B cell (primary cell): ENCODE measurements at regions not wholly inside any gene's neighbourhood (a gene's known extent, or its start where the extent isn't known, plus 50 kb on each side); places are given as distances from the start of the nearest gene placed in this dataset.

Source experiments
- ATAC-seq: fragments of 200-7000 bp; cut with Tn5 transposase; one replicate; pipeline ENCODE4 v1.10.0; 2021; ENCODE audit warnings: low read depth, mild to moderate bottlenecking, moderate number of reproducible peaks, moderate library complexity
- CTCF ChIA-PET: fragments of 350-600 bp; sonication (Branson Sonifier 250); formaldehyde crosslinking; loops from one replicate; lab custom pipeline; 2021; ENCODE audit warnings: antibody characterized with exemption, inconsistent platforms; lab: Charles Lee
- POLR2A ChIA-PET: fragments of 350-600 bp; sonication (Branson Sonifier 250); formaldehyde crosslinking; loops from one replicate; lab custom pipeline; 2021; ENCODE audit warnings: antibody characterized with exemption; lab: Charles Lee
- DNase-seq: peaks from one replicate; pipeline ENCODE4 v3.0.0; 2013
- H2AFZ ChIP-seq: 2 replicates; pipeline ENCODE4 v1.6.1; 2012; ENCODE audit warnings: mild to moderate bottlenecking, low read depth, low read length; ENCODE audit not compliant: insufficient read depth, poor library complexity, severe bottlenecking
- H3K27ac ChIP-seq, 2 donors: 1 replicate in 1 of 2; 2 replicates in 1 of 2; pipeline ENCODE4 v1.5.1; 2012 to 2013; ENCODE audit warnings: low read length in 2 of 2, mild to moderate bottlenecking in 2 of 2, moderate library complexity in 1 of 2
- H3K27me3 ChIP-seq, 4 experiments: fragments of 200-600 bp in 1 of 4; sonication (generic) in 1 of 4; replicated peaks in 1 of 4; 1 replicate in 2 of 4; 2 replicates in 2 of 4; pipeline versions ENCODE4 v1.6.1 to v1.7.0; 2013 to 2016; ENCODE audit warnings: low read length in 3 of 4, mild to moderate bottlenecking in 2 of 4, mixed read lengths in 1 of 4, moderate library complexity in 1 of 4; ENCODE audit not compliant: insufficient read depth in 4 of 4, control insufficient read depth in 3 of 4; ENCODE audit errors: control extremely low read depth in 1 of 4
- H3K36me3 ChIP-seq, 2 experiments: replicated peaks in 1 of 2; 1 replicate in 1 of 2; 2 replicates in 1 of 2; pipeline versions ENCODE4 v1.6.1 to v1.7.1; 2013; ENCODE audit warnings: low read length in 1 of 2; ENCODE audit not compliant: insufficient read depth in 2 of 2, control insufficient read depth in 1 of 2; ENCODE audit errors: control extremely low read depth in 1 of 2, extremely low read depth in 1 of 2
- H3K4me1 ChIP-seq, 2 donors: fragments of 200-600 bp in 1 of 2; sonication (generic) in 1 of 2; 1 replicate in 1 of 2; 2 replicates in 1 of 2; pipeline versions ENCODE4 v1.5.1 to v1.6.1; 2013 to 2017; ENCODE audit warnings: low read length in 2 of 2; ENCODE audit not compliant: control insufficient read depth in 2 of 2, insufficient read depth in 2 of 2
- H3K4me2 ChIP-seq: replicated peaks from 2 replicates; pipeline ENCODE3; 2012; ENCODE audit warnings: mild to moderate bottlenecking, low read depth, low read length; ENCODE audit not compliant: poor library complexity, severe bottlenecking
- H3K4me3 ChIP-seq, 5 experiments: fragments of 200-600 bp in 1 of 5; sonication (generic) in 1 of 5; 1 replicate in 3 of 5; 2 replicates in 2 of 5; pipeline versions ENCODE4 v1.5.1 to v1.7.0; 2011 to 2016; ENCODE audit warnings: low read length in 4 of 5, mild to moderate bottlenecking in 4 of 5, low read depth in 2 of 5, control low read depth in 1 of 5, moderate library complexity in 1 of 5; ENCODE audit not compliant: insufficient read depth in 1 of 5; ENCODE audit errors: control extremely low read depth in 1 of 5, extremely low read depth in 1 of 5
- H3K79me2 ChIP-seq: fragments of 200-600 bp; sonication (generic); one replicate; pipeline ENCODE4 v1.6.0; 2016; ENCODE audit warnings: low read length; ENCODE audit not compliant: control insufficient read depth, insufficient read depth
- H3K9ac ChIP-seq: fragments of 200-600 bp; sonication (generic); 2 replicates; pipeline ENCODE4 v1.6.1; 2017; ENCODE audit warnings: mild to moderate bottlenecking, low read length, moderate library complexity
- H3K9me3 ChIP-seq, 3 donors: one replicate each; pipeline versions ENCODE4 v1.6.1 to v1.7.1; 2013; ENCODE audit warnings: low read length in 2 of 3; ENCODE audit not compliant: control insufficient read depth in 2 of 3, insufficient read depth in 1 of 3; ENCODE audit errors: control extremely low read depth in 1 of 3
- H4K20me1 ChIP-seq: 2 replicates; pipeline ENCODE4 v1.6.0; 2012; ENCODE audit warnings: mild to moderate bottlenecking, low read length; ENCODE audit not compliant: insufficient read depth, control insufficient read depth, poor library complexity, severe bottlenecking
- H3K27ac Mint-ChIP-seq: one replicate; pipeline ENCODE4 v1.8.0; 2021; ENCODE audit warnings: mixed read lengths
- H3K27me3 Mint-ChIP-seq: one replicate; pipeline ENCODE4 v1.8.0; 2021; ENCODE audit warnings: mixed read lengths
- H3K4me1 Mint-ChIP-seq: one replicate; pipeline ENCODE4 v1.8.0; 2021; ENCODE audit warnings: mixed read lengths
- H3K4me3 Mint-ChIP-seq: one replicate; pipeline ENCODE4 v1.8.0; 2021; ENCODE audit warnings: mixed read lengths
- H3K9me3 Mint-ChIP-seq: one replicate; pipeline ENCODE4 v1.8.0; 2022; ENCODE audit warnings: mixed read lengths; ENCODE audit not compliant: insufficient read depth
- EZH2 ChIP-seq: IDR thresholded peaks from 2 replicates; pipeline ENCODE4 v1.6.1; 2012; ENCODE audit warnings: borderline replicate concordance, low read depth, mild to moderate bottlenecking, moderate library complexity, low read length; ENCODE audit not compliant: insufficient read depth, poor library complexity, severe bottlenecking
- WGBS: methylation state at CpG from one replicate; pipeline ENCODE4 v1.1.5; 2013; ENCODE audit warnings: missing lambda C conversion rate; ENCODE audit not compliant: insufficient coverage; 5-methylcytosine and 5-hydroxymethylcytosine counted together
- intact Hi-C: fragments of 100-400 bp; cut with micrococcal nuclease; formaldehyde crosslinking; loops from one replicate; pipeline ENCODE4 v1.10.0; 2022
- TF ChIP-seq, protein P1 (sequence below): fragments of 200-600 bp; IDR thresholded peaks from one replicate; pipeline ENCODE4 v1.8.0; 2022; ENCODE audit warnings: antibody characterized with exemption, mild to moderate bottlenecking

DNA sequence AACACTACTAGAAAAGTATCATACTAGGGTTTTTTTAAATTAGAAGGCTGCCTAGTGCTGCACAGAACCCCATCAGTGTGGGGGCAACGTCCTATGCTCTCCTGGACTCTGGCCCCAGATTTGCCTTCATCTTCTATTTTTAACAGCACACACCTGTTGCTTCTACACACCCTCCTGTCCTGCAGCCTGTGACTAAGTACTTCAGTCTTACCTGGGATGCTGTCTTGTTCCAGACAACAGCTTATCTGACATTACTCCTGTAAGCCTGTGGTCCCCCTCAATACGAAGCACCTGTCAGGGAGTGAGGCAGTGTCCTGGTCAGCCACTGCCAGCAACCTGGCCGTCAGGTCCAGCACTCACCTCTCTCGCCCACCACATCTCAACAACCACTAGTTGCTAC, 247.6 kb upstream of the PSMD7 start:
- Histone ChIP-seq H3K9ac (no peak overlapping the region), H2AFZ (no peak overlapping the region), H3K4me3 (no peak overlapping the region), H3K4me1 (no peaks in the 10 kb centered on the region), H3K4me2 (no peak overlapping the region), H3K9me3 (no peaks in the 10 kb centered on the region), H4K20me1 (no peaks in the 10 kb centered on the region), H3K36me3 (no peaks in the 10 kb centered on the region), H3K27ac (no peak overlapping the region), H3K27me3 (no peaks in the 10 kb centered on the region), H3K79me2 (no peaks in the 10 kb centered on the region)
- DNase-seq = no peak
- Mint-ChIP-seq H3K4me1 (no peaks in the 10 kb centered on the region), H3K4me3 (no peak overlapping the region), H3K27ac (no peak overlapping the region), H3K27me3 (no peaks in the 10 kb centered on the region), H3K9me3 (no peaks in the 10 kb centered on the region)
- no peak for ATAC-seq
- 72% methylated on average over 3 of the region's 4 CpGs for WGBS
- POLR2A ChIA-PET = no interaction called here
- CTCF ChIA-PET = no interaction called here
- TF ChIP-seq, protein P1, sequence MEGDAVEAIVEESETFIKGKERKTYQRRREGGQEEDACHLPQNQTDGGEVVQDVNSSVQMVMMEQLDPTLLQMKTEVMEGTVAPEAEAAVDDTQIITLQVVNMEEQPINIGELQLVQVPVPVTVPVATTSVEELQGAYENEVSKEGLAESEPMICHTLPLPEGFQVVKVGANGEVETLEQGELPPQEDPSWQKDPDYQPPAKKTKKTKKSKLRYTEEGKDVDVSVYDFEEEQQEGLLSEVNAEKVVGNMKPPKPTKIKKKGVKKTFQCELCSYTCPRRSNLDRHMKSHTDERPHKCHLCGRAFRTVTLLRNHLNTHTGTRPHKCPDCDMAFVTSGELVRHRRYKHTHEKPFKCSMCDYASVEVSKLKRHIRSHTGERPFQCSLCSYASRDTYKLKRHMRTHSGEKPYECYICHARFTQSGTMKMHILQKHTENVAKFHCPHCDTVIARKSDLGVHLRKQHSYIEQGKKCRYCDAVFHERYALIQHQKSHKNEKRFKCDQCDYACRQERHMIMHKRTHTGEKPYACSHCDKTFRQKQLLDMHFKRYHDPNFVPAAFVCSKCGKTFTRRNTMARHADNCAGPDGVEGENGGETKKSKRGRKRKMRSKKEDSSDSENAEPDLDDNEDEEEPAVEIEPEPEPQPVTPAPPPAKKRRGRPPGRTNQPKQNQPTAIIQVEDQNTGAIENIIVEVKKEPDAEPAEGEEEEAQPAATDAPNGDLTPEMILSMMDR = no peak
- no peak for TF ChIP-seq EZH2
- intact Hi-C loops = no loop called here

- DNase-seq = no peak
- POLR2A ChIA-PET = no interaction called here
- no peaks in the 10 kb centered on the region for H3K9me3 Mint-ChIP-seq
- H3K36me3 ChIP-seq = no peaks in the 10 kb centered on the region
- no peaks in the 10 kb centered on the region for H3K4me1 Mint-ChIP-seq
- no peaks in the 10 kb centered on the region for H3K27me3 ChIP-seq
- H3K27ac Mint-ChIP-seq = no peak overlapping the region
- intact Hi-C loops = no loop called here
- H3K4me3 Mint-ChIP-seq = no peak overlapping the region
- no peak overlapping the region for H3K4me3 ChIP-seq
- no peaks in the 10 kb centered on the region for H3K79me2 ChIP-seq
- 89% methylated on average over 4 of the region's 5 CpGs for WGBS
- H3K4me2 ChIP-seq = no peak overlapping the region
- H3K9me3 ChIP-seq = no peaks in the 10 kb centered on the region
- CTCF ChIA-PET = no interaction called here
- no peak overlapping the region for H3K9ac ChIP-seq
- H3K27ac ChIP-seq = no peak overlapping the region
- H3K4me1 ChIP-seq = no peaks in the 10 kb centered on the region
- TF ChIP-seq EZH2 = no peak
- TF ChIP-seq, protein P1 = no peak
- no peak overlapping the region for H2AFZ ChIP-seq
- no peaks in the 10 kb centered on the region for H3K27me3 Mint-ChIP-seq
- no peak for ATAC-seq
- H4K20me1 ChIP-seq = no peaks in the 10 kb centered on the region
These were observed 250.1 kb upstream of the PSMD7 start for GRCh38 chr16:74046524-74046923.
